D341Med (cell line): ENCODE measurements at regions not wholly inside any gene's neighbourhood (a gene's known extent, or its start where the extent isn't known, plus 50 kb on each side); places are given as distances from the start of the nearest gene placed in this dataset.

Source experiments
- DNase-seq: peaks from one replicate; pipeline ENCODE4 v3.0.0; 2012; ENCODE audit warnings: low spot score

DNA sequence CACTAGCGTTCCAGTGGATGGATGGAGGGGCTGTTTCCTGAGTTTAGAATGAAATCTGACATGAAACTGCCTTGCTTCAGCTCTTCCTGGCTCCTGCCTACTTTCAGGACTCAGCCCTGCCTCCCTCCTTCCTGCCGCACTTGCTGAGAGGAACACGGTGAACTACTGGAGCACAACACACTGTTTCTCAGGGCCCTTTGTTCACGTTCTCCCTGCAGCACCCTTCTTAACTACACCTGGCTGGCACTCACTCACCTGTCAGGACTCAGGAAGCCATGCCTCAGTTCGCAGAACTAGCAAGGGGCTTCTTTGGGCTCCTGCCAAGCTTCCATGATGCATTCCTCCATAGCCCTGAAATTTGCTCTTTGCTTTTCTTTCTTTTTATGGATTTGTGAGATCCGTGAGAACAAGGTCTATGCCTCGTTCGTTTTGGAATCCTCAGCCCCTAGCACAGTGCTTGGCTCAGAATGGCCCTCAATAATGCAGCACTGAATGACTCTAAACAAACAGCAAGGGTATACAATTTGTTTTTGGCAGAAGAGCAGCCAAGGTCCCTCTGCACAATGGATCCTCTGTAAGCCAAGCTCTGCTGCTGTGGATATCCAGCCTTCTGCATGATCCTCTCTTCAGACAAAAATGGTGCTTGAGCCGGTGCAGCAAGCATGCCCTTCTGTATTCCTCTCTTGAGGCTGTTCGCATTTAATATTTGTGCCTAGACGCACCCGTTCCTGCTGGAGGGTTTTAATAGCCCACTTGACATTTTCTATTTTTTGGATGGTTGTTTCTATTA, 357.0 kb downstream of the TSN start:
- no peak for DNase-seq

- DNase-seq = no peak
Observed at GRCh38 chr2:122114421-122114820, 359.0 kb downstream of the TSN start.

- DNase-seq = no peak
Observed at GRCh38 chr2:122117371-122117770, 361.9 kb downstream of the TSN start.

GRCh38 chr2:122129399-122129798, 373.9 kb downstream of the TSN start:
- DNase-seq = no peak

DNA sequence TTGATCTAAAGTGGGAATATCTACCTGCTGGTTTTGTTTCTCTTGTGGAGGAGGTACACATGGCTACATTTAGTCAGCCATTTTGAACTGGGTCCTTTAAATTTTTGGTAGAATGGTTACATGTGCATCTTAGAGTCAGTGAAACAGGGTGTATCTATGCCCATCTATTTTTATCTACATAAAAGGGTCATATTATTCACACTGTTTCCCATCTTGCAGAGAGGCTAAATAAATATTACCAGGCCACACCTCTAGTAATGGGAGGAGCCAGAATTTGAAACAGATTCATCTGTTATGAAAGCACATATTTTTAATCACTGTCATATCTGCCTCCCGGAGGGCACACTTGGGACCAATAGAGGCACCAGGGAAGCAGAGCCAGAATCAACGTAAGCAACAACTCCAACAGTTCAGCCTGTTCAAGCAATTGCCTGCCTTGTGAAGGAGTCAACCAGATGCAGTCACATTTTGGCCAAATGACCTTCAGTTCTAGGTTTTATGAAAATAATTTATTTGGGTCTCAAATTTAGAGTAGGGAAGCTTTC, 376.8 kb downstream of the TSN start:
- DNase-seq = no peak

- DNase-seq = no peak
Observed at GRCh38 chr2:122135021-122135937, 379.8 kb downstream of the TSN start.

- peak; percentile 45 for DNase-seq
Observed at GRCh38 chr2:122136056-122136455, 380.6 kb downstream of the TSN start.

DNA sequence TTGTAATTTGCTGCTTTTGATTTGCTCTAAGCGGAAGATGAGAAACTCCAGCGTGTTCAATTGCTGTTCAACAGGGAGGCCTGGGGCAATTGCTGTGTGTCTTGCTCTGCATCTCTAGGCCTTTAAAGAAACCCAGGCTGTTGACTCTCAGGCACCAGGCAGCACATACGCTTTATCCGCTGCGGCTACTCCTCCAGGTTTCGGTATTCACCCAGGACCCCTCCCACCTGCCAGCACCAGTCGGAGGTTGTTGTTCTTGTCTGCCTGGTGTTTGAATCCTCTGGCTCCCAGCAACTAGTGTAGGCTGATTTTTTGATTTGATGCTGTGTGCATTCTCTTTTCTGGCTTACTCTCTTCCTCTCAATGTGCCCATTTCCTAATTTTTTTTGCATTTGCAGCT, 383.1 kb downstream of the TSN start:
- no peak for DNase-seq

GRCh38 chr2:122139739-122140420, 384.4 kb downstream of the TSN start:
- DNase-seq = no peak

DNA sequence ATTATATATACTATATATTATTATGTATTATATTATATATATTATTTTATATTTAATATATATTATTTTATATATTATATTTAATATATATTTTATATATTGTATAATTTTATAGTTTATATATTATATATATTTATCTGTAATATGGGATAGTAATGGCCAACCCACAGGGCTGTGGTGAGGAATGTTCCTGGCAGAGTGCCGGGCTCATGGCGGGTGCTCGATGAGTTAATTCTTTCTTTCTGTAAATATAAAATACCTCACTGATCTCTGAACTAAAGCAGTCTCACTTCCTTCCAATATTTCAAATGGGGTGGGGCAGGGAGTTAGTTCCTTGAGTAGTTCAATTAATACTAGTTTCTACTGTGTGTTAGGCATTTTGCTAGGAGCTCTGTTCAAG, 389.4 kb downstream of the TSN start:
- no peak for DNase-seq

DNA sequence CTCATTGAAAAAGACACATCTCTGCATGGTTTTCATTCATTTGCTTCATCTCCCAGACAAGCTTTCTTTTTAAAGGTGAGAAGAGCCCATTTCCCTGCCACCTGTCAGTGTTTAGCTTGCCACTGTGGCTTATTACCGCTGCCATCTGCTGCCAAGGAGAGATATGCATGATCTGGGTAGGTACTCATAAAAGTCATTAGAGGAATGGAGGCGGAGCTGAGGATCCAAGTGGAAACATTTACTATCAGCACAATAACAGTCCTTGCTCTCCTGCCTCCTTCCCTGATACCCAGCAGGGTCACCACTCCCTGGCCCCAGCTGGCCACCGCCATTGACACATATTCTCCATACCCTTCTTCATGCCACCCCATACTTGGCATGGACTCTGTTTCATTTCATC, 390.4 kb downstream of the TSN start:
- peak; percentile 40 for DNase-seq

GRCh38 chr2:122148128-122148767, 392.8 kb downstream of the TSN start:
- DNase-seq = no peak

- DNase-seq = no peak
Observed at GRCh38 chr2:122150524-122151280, 395.3 kb downstream of the TSN start.

- no peak for DNase-seq
Observed at GRCh38 chr2:122152571-122152970, 397.1 kb downstream of the TSN start.

DNA sequence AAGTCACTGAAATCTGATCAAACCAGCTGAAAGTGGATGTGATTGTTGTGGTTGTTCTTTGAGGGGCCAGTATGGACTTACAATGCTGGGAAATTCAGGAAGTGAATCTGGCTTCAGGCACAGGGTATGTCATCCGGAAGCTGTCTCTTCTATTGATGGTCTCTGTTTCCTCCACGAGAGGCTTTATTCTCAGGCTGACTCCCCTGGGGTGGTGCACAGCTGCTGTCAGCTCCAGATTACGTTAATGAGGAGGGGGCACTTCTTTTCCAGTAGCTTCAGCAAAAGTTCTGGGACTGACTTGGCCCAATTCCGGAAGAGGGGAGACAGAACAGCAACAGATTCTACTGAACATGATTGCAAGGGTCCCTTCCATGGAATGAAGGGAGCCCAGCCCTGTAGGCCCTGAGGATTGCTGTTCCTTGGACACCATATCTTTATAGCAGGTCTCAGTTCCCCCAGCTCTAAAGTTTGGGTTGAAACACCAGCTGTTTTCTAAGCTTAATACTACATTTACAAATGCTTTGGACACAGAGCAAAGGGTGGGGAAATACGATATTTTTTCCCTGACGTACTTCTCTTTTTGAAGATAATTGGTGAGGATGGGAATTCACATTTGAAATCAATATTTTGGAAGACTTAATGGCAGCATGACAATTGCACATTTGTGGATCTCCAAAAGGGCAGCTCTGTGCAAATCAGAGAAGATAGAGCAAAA, 400.9 kb downstream of the TSN start:
- DNase-seq = no peak

DNA sequence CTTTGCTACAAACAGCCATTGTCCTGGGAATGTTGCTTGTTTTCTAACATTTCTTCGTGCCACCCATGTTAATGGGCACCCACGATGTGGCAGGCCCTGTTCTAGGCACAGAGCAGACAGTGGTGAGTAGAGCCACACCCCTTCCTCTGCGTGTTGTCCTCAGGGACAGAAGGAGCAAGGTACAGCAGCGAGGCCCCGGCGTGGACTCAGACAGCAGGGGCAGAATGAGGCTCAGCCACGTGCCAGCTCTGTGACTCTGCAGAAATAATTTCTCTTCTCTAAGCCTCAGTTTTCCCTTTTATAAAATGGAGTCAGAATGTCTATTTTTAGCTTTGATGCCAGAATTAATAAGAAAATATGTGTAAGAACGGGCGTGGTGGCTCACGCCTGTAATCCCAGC, 401.7 kb downstream of the TSN start:
- no peak for DNase-seq

DNA sequence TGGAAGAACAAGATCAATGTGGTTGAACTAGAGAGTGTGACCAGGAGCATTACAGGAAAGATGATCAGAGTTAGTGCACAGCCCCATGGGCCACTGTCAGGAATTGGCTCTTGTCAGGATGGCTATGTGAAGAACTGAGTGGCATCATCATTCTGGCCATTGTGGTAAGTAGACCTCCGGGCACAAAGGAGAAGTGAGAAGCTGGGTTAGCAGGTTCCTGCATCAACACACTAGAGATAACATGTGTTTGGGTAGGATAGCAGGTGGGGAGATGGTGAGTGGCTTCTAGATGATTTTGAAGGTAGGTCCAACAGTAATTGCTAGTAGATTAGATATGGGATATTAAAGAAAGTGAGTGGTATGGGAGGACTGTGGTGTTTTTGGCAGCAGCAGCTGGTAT, 408.2 kb downstream of the TSN start:
- DNase-seq = no peak

DNA sequence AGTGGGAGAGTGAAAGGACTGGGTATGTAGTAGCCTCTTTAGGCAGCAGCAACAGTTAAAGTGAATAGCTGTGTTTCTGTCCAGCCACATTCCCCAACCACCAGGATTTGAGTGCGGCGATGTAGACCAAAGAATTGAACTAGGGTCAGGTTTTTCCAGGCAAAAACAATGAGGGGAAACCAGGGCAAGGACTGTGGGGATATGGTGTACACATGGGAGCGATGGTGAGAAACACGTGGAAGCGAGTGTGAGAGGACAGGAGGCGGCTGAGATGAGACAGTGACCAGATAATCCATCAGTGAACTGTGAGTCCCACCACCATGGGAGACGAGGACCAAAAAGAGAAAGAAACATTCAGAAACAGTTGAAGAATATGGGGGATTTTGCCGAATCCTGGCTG, 409.5 kb downstream of the TSN start:
- DNase-seq = no peak

GRCh38 chr2:122166820-122167219, 411.4 kb downstream of the TSN start:
- DNase-seq = no peak

DNA sequence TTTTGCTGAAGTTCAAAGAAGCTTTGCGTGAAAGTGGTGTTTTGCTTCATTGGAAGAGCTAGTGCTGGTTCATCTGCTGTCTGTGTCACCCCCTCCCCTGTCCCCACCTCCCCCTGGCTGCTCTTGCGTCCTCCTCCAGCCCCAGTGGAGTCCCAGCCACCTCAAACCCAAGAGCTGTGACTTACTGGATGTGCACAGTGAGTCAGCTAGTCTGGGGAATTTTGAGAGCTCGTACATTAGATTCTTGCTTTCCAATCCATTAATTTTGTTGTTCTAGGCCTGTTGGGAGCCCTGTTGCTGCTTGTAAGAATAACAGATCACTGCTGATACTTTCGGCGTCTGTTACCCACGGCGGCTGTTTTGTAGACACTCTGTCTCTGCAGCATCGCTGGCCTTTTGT, 412.1 kb downstream of the TSN start:
- no peak for DNase-seq

GRCh38 chr2:122168799-122169198, 413.3 kb downstream of the TSN start:
- no peak for DNase-seq
